GM12891 (cell line): ENCODE measurements at regions not wholly inside any gene's neighbourhood (a gene's known extent, or its start where the extent isn't known, plus 50 kb on each side); places are given as distances from the start of the nearest gene placed in this dataset.

Experiments
- POLR2A ChIP-seq: IDR thresholded peaks from 2 replicates; pipeline ENCODE4 v1.6.1; 2011; ENCODE audit warnings: low read depth, low read length, control low read depth
- POLR2AphosphoS5 ChIP-seq: IDR thresholded peaks from 2 replicates; pipeline ENCODE4 v1.6.1; 2011; ENCODE audit warnings: low read depth, low read length, control low read depth
- POU2F2 ChIP-seq: IDR thresholded peaks from 2 replicates; pipeline ENCODE4 v1.6.1; 2011; ENCODE audit warnings: low read depth, mild to moderate bottlenecking, control low read depth, low read length, moderate library complexity
- SPI1 ChIP-seq: IDR thresholded peaks from 2 replicates; pipeline ENCODE4 v1.6.1; 2011; ENCODE audit warnings: low read depth, low read length, control low read depth
- TAF1 ChIP-seq: IDR thresholded peaks from 2 replicates; pipeline ENCODE4 v1.6.1; 2011; ENCODE audit warnings: low read depth, low read length, control low read depth

DNA sequence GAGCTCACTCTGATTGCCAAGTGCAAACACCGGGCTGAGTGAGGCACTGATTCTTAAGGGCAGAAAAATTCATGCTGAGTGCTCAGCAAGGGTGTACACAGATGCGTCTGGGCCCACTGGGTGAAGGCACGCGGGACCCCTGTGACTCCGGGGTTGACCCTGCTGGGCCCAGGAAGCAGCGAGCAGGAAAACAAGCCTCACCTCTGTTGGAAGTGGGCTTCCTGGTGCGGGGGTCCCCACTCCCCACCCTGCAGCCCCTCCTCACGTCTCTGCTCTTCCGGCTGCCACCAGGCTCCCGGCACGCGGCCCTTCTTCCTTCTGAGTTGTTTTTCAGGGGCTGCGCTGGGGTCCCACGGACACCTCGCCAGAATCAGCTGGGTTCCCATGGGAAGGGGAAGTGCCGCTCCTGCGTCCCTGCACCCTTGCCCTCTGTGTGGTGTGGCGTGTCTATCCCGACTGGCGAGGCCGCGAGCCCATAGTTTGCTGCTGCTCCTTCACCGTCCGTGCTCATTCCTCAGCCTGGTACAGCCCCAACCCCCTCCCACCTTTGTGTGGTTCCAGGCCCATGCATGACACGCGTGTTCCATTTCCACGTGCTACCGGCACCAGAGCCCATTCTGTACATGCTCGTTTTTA is 80.6 kb upstream of the BHLHE23 start:
- TF ChIP-seq POLR2AphosphoS5 (no peak), POLR2A (no peak), SPI1 (no peak), TAF1 (no peak), POU2F2 (no peak)
